Skeletal muscle tissue (tissue), 3 donors: ENCODE measurements at regions not wholly inside any gene's neighbourhood (a gene's known extent, or its start where the extent isn't known, plus 50 kb on each side); places are given as distances from the start of the nearest gene placed in this dataset.
"Not testable (repeated sequence)": the region's sequence is repeated elsewhere in the genome, so short reads cannot be mapped to it uniquely, and the experiment has no call there.

Source experiments
- H3K27ac ChIP-seq: one replicate; pipeline ENCODE4 v1.7.0; 2013; ENCODE audit warnings: mild to moderate bottlenecking, low read depth, low read length, inconsistent platforms
- H3K27me3 ChIP-seq, 3 donors: one replicate each; pipeline ENCODE4 v1.7.0; 2013; ENCODE audit warnings: low read length in 3 of 3; ENCODE audit not compliant: control insufficient read depth in 3 of 3, insufficient read depth in 3 of 3
- H3K36me3 ChIP-seq, 3 donors: one replicate each; pipeline ENCODE4 v1.7.0; 2013; ENCODE audit warnings: low read length in 3 of 3; ENCODE audit not compliant: control insufficient read depth in 3 of 3, insufficient read depth in 3 of 3
- H3K4me1 ChIP-seq, 3 donors: one replicate each; pipeline ENCODE4 v1.7.0; 2013; ENCODE audit warnings: low read length in 3 of 3, mild to moderate bottlenecking in 3 of 3; ENCODE audit not compliant: control insufficient read depth in 3 of 3, insufficient read depth in 3 of 3
- H3K4me3 ChIP-seq, 3 donors: one replicate each; pipeline ENCODE4 v1.7.0; 2013; ENCODE audit warnings: low read length in 3 of 3
- H3K9ac ChIP-seq, 3 donors: one replicate each; pipeline ENCODE4 v1.7.0; 2013; ENCODE audit warnings: low read length in 3 of 3, mild to moderate bottlenecking in 3 of 3, moderate library complexity in 2 of 3, low read depth in 1 of 3
- H3K9me3 ChIP-seq, 3 donors: one replicate each; pipeline ENCODE4 v1.7.0; 2013; ENCODE audit warnings: low read length in 3 of 3; ENCODE audit not compliant: control insufficient read depth in 3 of 3
- donor health status: Osteomylitis.

DNA sequence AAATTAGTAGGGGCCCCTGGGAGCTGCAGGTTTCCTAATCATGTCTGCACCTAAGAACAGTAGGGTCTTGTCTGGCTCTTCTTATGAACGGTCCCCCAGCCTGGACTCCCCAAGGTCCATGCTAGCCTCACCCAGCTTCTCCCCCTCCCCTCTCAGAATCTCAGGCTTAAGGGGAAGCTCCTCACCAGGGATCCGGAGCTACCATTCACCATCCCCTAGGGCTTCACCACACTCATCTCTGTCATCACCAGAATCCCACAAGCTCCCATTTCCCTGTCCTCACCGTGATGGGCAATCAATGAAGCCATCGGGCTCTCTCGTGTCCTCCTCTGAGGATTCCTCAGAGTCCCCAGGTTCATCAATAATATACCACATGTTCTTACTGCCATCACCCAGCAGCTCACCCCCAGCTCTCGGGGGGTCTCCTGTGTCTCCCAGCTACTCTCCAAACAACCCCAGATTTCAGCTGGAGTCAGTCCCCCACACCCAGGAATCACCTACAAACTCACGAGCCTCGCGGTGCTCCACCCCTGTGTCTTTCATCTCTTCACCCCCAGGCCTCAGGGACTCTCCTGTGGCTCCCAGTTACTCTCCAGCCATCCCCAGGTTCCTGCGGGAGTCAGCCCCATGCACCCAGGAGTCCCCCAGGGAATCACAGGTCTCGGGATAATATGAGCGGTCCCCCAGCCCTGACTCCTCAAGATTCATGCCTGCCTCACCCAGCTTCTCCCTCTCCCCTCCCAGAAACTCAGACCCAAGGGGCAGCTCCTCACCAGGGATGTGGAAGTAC lies 335.6 kb downstream of the CWH43 start:
- H3K9ac ChIP-seq, H3K9me3 ChIP-seq, H3K36me3 ChIP-seq, H3K4me3 ChIP-seq, H3K4me1 ChIP-seq, H3K27ac ChIP-seq, H3K27me3 ChIP-seq: not testable (repeated sequence)

DNA sequence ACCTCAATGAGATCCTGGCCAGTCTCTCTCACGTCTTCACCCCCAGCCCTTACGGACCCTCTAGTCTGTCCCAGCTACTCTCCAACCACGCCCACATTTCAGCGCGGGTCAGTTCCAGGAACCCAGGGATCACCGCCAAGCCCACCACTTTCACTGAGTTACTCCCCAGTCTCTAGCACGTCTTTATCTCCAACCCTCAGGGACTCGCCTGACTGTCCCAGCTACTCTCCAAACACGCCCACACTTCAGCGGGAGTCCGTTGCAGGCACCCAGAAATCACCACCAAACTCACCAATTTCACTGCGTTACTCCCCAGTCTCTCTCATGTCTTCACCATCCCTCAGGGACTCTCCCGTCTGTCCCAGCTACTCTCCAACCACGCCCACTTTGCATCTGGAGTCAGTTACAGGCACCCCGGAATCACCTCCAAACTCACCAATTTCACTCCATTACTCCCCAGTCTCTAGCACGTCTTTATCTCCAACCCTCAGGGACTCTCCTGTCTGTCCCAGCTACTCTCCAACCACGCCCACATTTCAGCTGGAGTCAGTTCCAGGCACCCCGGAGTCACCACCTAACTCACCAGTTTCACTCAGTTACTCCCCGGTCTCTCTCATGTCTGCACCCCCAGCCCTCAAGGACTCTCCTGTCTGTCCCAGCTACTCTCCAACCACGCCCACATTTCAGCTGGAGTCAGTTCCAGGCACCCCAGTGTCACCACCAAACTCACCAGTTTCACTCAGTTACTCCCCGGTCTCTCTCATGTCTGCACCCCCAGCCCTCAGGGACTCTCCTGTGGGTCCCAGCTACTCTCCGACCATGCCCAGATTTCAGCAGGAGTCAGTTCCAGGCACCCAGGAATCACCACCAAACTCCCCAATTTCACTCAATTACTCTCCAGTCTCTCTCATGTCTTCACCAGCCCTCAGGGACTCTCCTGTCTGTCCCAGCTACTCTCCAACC lies 336.8 kb downstream of the CWH43 start:
- not testable (repeated sequence) for H3K27me3 ChIP-seq, H3K27ac ChIP-seq, H3K36me3 ChIP-seq, H3K4me1 ChIP-seq, H3K4me3 ChIP-seq, H3K9ac ChIP-seq, H3K9me3 ChIP-seq

DNA sequence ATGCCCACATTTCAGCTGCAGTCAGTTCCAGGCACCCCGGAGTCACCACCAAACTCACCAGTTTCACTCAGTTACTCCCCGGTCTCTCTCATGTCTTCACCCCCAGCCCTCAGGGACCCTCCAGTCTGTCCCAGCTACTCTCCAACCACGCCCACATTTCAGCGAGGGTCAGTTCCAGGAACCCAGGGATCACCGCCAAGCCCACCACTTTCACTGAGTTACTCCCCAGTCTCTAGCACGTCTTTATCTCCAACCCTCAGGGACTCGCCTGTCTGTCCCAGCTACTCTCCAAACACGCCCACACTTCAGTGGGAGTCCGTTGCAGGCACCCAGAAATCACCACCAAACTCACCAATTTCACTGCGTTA lies 337.5 kb downstream of the CWH43 start:
- H3K9ac ChIP-seq, H3K36me3 ChIP-seq, H3K27me3 ChIP-seq, H3K27ac ChIP-seq, H3K4me1 ChIP-seq, H3K9me3 ChIP-seq, H3K4me3 ChIP-seq: not testable (repeated sequence)
